Activated naive CD4-positive, alpha-beta T cell treated with anti-CD3 and anti-CD28 coated beads, Interleukin-2, amount 50 U/mL, for 72 hours (primary cell): ENCODE measurements at regions not wholly inside any gene's neighbourhood (a gene's known extent, or its start where the extent isn't known, plus 50 kb on each side); places are given as distances from the start of the nearest gene placed in this dataset.
A peak's percentile ranks its signal among the peaks of the same experiment; 100 is the strongest.
"Not testable (repeated sequence)": the region's sequence is repeated elsewhere in the genome, so short reads cannot be mapped to it uniquely, and the experiment has no call there.

Source experiments
- ATAC-seq, 2 donors: fragments of 150-1000 bp; cut with Tn5 transposase; 2 replicates each; pipeline ENCODE4 v1.10.0; 2021; ENCODE audit warnings: mild to moderate bottlenecking in 2 of 2, moderate library complexity in 2 of 2
- DNase-seq, 2 donors: peaks; one replicate each; pipeline ENCODE4 v3.0.0; 2021 to 2022; ENCODE audit warnings: low spot score in 2 of 2
- H3K27ac Mint-ChIP-seq, 2 donors: one replicate each; pipeline ENCODE4 v1.8.0; 2022; ENCODE audit warnings: mild to moderate bottlenecking in 2 of 2, mixed read lengths in 2 of 2
- H3K36me3 Mint-ChIP-seq, 2 donors: one replicate each; pipeline ENCODE4 v1.8.0; 2022; ENCODE audit warnings: mixed read lengths in 2 of 2
- H3K9me3 Mint-ChIP-seq, 2 donors: one replicate each; pipeline ENCODE4 v1.8.0; 2022; ENCODE audit warnings: mixed read lengths in 2 of 2

DNA sequence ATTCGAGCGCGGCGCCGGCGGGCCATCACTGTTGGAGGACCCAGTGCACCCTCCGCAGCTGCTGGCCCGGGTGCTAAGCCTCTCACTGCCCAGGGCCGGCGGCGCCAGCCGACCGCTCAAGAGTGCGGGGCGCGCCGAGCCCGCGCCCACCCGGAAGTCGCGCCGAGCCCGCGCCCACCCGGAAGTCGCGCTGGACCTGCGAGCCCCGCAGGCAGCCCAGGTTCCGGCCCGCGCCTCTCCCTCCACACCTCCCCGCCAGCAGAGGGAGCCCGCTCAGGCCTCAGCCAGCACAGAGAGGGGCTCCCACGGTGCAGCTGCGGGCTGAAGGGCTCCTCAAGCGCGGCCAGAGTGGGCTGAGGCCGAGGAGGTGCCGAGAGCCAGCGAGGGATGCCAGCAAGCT is 170.8 kb downstream of the GTF2H2C_2 start:
- ATAC-seq, H3K27ac Mint-ChIP-seq, H3K9me3 Mint-ChIP-seq, H3K36me3 Mint-ChIP-seq: not testable (repeated sequence)
- peak in 1 of 2 donors; percentile 76 for DNase-seq
